OCI-LY1 (cell line): ENCODE measurements at regions not wholly inside any gene's neighbourhood (a gene's known extent, or its start where the extent isn't known, plus 50 kb on each side); places are given as distances from the start of the nearest gene placed in this dataset.

Source experiments
- H2AFZ ChIP-seq: fragments of 200-600 bp; sonication (generic), shearing (Covaris generic); 2 replicates; pipeline ENCODE4 v1.6.0; 2014; ENCODE audit warnings: antibody characterized with exemption, mild to moderate bottlenecking, low read length
- H3F3A ChIP-seq: fragments of 200-600 bp; sonication (generic), shearing (Covaris generic); 2 replicates; pipeline ENCODE4 v1.6.0; 2014; ENCODE audit warnings: mild to moderate bottlenecking, antibody characterized with exemption, low read length, moderate library complexity; ENCODE audit not compliant: insufficient read depth
- H3K27ac ChIP-seq: fragments of 200-600 bp; sonication (generic); 2 replicates; pipeline ENCODE4 v1.5.1; 2014; ENCODE audit warnings: low read length, mixed run types, mild to moderate bottlenecking, low read depth; ENCODE audit not compliant: poor library complexity, severe bottlenecking
- H3K27me3 ChIP-seq: fragments of 200-600 bp; sonication (generic); 2 replicates; pipeline ENCODE4 v1.6.0; 2014; ENCODE audit warnings: antibody characterized with exemption, mild to moderate bottlenecking, low read length, moderate library complexity; ENCODE audit not compliant: insufficient read depth
- H3K36me3 ChIP-seq: fragments of 200-600 bp; sonication (generic); 2 replicates; pipeline ENCODE4 v1.6.1; 2014; ENCODE audit warnings: mild to moderate bottlenecking, antibody characterized with exemption, low read length, moderate library complexity, mixed read lengths; ENCODE audit not compliant: insufficient read depth
- H3K4me1 ChIP-seq: fragments of 200-600 bp; sonication (generic); 2 replicates; pipeline ENCODE4 v1.5.1; 2014; ENCODE audit warnings: mild to moderate bottlenecking, low read length, moderate library complexity; ENCODE audit not compliant: insufficient read depth, severe bottlenecking
- H3K4me2 ChIP-seq: fragments of 200-600 bp; sonication (generic), shearing (Covaris generic); 2 replicates; pipeline ENCODE4 v1.6.1; 2014; ENCODE audit warnings: low read length
- H3K4me3 ChIP-seq: fragments of 200-600 bp; sonication (generic); 2 replicates; pipeline ENCODE4 v1.5.1; 2014; ENCODE audit warnings: low read length, low read depth, mild to moderate bottlenecking, mixed read lengths; ENCODE audit not compliant: poor library complexity, severe bottlenecking
- H3K79me2 ChIP-seq: fragments of 200-600 bp; shearing (Covaris generic); 2 replicates; pipeline ENCODE4 v1.6.1; 2016; ENCODE audit warnings: mixed run types, low read length, mixed read lengths; ENCODE audit not compliant: insufficient read depth
- H3K9ac ChIP-seq: fragments of 200-600 bp; sonication (generic), shearing (Covaris generic); 2 replicates; pipeline ENCODE4 v1.6.1; 2014; ENCODE audit warnings: mild to moderate bottlenecking, low read length, mixed read lengths
- H3K9me2 ChIP-seq: fragments of 200-600 bp; sonication (generic), shearing (Covaris generic); 2 replicates; pipeline ENCODE4 v1.6.1; 2014; ENCODE audit warnings: low read depth, mild to moderate bottlenecking, low read length, mixed read lengths
- H3K9me3 ChIP-seq: fragments of 200-600 bp; shearing (Covaris generic); 2 replicates; pipeline ENCODE4 v1.6.1; 2014; ENCODE audit warnings: low read length, mixed read lengths
- H4K20me1 ChIP-seq: fragments of 200-600 bp; sonication (generic), shearing (Covaris generic); 2 replicates; pipeline ENCODE4 v1.6.0; 2016; ENCODE audit warnings: mild to moderate bottlenecking, low read length; ENCODE audit not compliant: insufficient read depth
- CTCF ChIP-seq: fragments of 200-600 bp; sonication (generic), shearing (Covaris generic); IDR thresholded peaks from 2 replicates; pipeline ENCODE4 v1.5.1; 2017; ENCODE audit warnings: mild to moderate bottlenecking, antibody characterized with exemption, low read length, moderate library complexity, mixed read lengths
- EZH2 ChIP-seq: fragments of 200-600 bp; sonication (generic), shearing (Covaris generic); IDR thresholded peaks from 2 replicates; pipeline ENCODE4 v1.8.0; 2017; ENCODE audit warnings: borderline replicate concordance, mixed run types, mild to moderate bottlenecking, antibody characterized with exemption, low read length, moderate library complexity, mixed read lengths

GRCh38 chr5:120306303-120306702 lies 157.8 kb upstream of the PRR16 start:
- Histone ChIP-seq H3K36me3 (no peaks in the 10 kb centered on the region), H3K79me2 (no peaks in the 10 kb centered on the region), H3K27ac (no peak overlapping the region), H3K4me2 (no peak overlapping the region), H3F3A (no peaks in the 10 kb centered on the region), H3K9ac (no peak overlapping the region), H3K9me3 (no peaks in the 10 kb centered on the region), H2AFZ (no peak overlapping the region), H3K4me1 (no peaks in the 10 kb centered on the region), H3K9me2 (no peaks in the 10 kb centered on the region), H3K27me3 (no peaks in the 10 kb centered on the region), H4K20me1 (no peaks in the 10 kb centered on the region), H3K4me3 (no peak overlapping the region)
- TF ChIP-seq CTCF (no peak), EZH2 (no peak)

- Histone ChIP-seq H3K4me2 (no peak overlapping the region), H3K79me2 (no peaks in the 10 kb centered on the region), H3K9me3 (no peaks in the 10 kb centered on the region), H2AFZ (no peak overlapping the region), H3F3A (no peaks in the 10 kb centered on the region), H3K9ac (no peak overlapping the region), H3K9me2 (no peaks in the 10 kb centered on the region), H3K27ac (no peak overlapping the region), H4K20me1 (no peaks in the 10 kb centered on the region), H3K4me1 (no peaks in the 10 kb centered on the region), H3K4me3 (no peak overlapping the region), H3K36me3 (no peaks in the 10 kb centered on the region), H3K27me3 (no peaks in the 10 kb centered on the region)
- TF ChIP-seq EZH2 (no peak), CTCF (no peak)
Measured at GRCh38 chr5:120314191-120314590, 149.9 kb upstream of the PRR16 start.

- no peak overlapping the region for H3K27ac ChIP-seq
- no peak overlapping the region for H3K4me2 ChIP-seq
- H3K4me3 ChIP-seq = no peak overlapping the region
- H3K27me3 ChIP-seq = no peaks in the 10 kb centered on the region
- H3K79me2 ChIP-seq = no peaks in the 10 kb centered on the region
- TF ChIP-seq EZH2 (no peak), CTCF (no peak)
- H3K4me1 ChIP-seq = no peaks in the 10 kb centered on the region
- no peaks in the 10 kb centered on the region; the same call in 1 of the 2 replicates for H3K9me2 ChIP-seq
- no peak overlapping the region for H3K9ac ChIP-seq
- H3K9me3 ChIP-seq = no peaks in the 10 kb centered on the region; the same call in 1 of the 2 replicates
- H4K20me1 ChIP-seq = no peaks in the 10 kb centered on the region
- no peaks in the 10 kb centered on the region for H3K36me3 ChIP-seq
- H2AFZ ChIP-seq = no peak overlapping the region
- no peaks in the 10 kb centered on the region for H3F3A ChIP-seq
Measured at GRCh38 chr5:120320626-120321025, 143.5 kb upstream of the PRR16 start.
